Nephron (organoid): ENCODE measurements at regions not wholly inside any gene's neighbourhood (a gene's known extent, or its start where the extent isn't known, plus 50 kb on each side); places are given as distances from the start of the nearest gene placed in this dataset.
A peak's percentile ranks its signal among the peaks of the same experiment; 100 is the strongest.

Source experiments
- H3K27ac Mint-ChIP-seq, 3 experiments: 2 replicates each; pipeline ENCODE4 v1.8.0; 2020; ENCODE audit warnings: mixed read lengths in 3 of 3, mild to moderate bottlenecking in 2 of 3, moderate library complexity in 1 of 3
- H3K27me3 Mint-ChIP-seq: 2 replicates; pipeline ENCODE4 v1.8.0; 2021; ENCODE audit warnings: low read depth, mild to moderate bottlenecking, moderate library complexity, mixed read lengths
- H3K36me3 Mint-ChIP-seq: 2 replicates; pipeline ENCODE4 v1.8.0; 2020; ENCODE audit warnings: low read depth, mixed read lengths
- H3K4me1 Mint-ChIP-seq: 2 replicates; pipeline ENCODE4 v1.8.0; 2020; ENCODE audit warnings: mixed read lengths
- H3K4me3 Mint-ChIP-seq, 3 experiments: 2 replicates each; pipeline ENCODE4 v1.8.0; 2020; ENCODE audit warnings: mild to moderate bottlenecking in 3 of 3, mixed read lengths in 3 of 3, moderate library complexity in 2 of 3
- H3K9me3 Mint-ChIP-seq: 2 replicates; pipeline ENCODE4 v1.8.0; 2020; ENCODE audit warnings: mixed read lengths
- TF ChIP-seq, protein P1 (sequence below), 3 experiments: fragments of 200-600 bp; sonication (generic); IDR thresholded peaks; one replicate each; pipeline ENCODE4 v1.5.0; 2021; ENCODE audit warnings: antibody characterized with exemption in 3 of 3; ENCODE audit not compliant: unreplicated experiment in 3 of 3

DNA sequence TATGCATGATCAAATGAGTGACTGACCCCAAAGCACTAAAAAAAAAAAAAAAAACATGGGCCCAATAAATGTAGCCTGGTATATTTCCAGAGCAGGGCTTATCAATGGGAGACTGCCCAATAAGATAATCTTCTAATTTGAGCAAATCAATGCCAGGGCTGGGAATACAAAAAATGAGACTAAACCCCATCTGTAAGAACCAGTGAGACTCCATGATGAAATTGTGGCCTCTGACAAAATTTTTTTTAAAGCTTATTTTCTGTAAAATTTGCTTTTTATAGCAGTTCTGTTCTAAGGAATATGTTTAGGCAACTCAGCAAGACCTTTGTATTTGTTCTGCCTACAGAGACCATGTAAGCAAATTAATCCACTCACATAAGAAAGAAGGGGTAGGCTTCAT, 186.8 kb upstream of the CCDC150 start:
- Mint-ChIP-seq H3K9me3 (no peaks in the 10 kb centered on the region), H3K27me3 (no peaks in the 10 kb centered on the region), H3K4me3 (no peak overlapping the region), H3K36me3 (no peaks in the 10 kb centered on the region), H3K27ac (no peak overlapping the region), H3K4me1 (no peaks in the 10 kb centered on the region)
- TF ChIP-seq, protein P1, sequence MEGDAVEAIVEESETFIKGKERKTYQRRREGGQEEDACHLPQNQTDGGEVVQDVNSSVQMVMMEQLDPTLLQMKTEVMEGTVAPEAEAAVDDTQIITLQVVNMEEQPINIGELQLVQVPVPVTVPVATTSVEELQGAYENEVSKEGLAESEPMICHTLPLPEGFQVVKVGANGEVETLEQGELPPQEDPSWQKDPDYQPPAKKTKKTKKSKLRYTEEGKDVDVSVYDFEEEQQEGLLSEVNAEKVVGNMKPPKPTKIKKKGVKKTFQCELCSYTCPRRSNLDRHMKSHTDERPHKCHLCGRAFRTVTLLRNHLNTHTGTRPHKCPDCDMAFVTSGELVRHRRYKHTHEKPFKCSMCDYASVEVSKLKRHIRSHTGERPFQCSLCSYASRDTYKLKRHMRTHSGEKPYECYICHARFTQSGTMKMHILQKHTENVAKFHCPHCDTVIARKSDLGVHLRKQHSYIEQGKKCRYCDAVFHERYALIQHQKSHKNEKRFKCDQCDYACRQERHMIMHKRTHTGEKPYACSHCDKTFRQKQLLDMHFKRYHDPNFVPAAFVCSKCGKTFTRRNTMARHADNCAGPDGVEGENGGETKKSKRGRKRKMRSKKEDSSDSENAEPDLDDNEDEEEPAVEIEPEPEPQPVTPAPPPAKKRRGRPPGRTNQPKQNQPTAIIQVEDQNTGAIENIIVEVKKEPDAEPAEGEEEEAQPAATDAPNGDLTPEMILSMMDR (IDR thresholded peaks at IDR 0.05; ENCODE audit: unreplicated experiment in 3 of 3): no peak

DNA sequence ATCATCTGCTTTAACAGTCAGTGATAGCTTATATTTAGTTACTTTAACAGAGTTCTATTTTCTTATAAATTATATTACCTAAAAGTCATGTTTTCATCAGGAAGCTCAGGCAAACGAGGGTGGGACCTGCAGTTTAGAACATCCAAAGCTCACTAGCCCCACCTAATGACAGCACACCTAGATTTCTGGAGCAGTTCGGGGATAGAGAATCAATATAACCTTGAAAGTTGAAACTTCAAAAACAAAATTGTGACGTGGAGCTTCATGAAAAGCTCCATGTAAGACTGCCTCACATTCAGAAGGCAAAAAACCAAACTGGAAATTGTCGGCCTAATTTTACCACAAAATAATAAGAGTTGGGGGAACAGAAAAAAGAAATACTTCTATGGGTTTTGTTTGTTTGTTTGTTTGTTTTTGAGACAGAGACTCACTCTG, 185.9 kb upstream of the CCDC150 start:
- Mint-ChIP-seq H3K27me3 (no peaks in the 10 kb centered on the region), H3K36me3 (no peaks in the 10 kb centered on the region), H3K4me1 (no peaks in the 10 kb centered on the region), H3K4me3 (no peak overlapping the region), H3K9me3 (no peaks in the 10 kb centered on the region), H3K27ac (no peak overlapping the region)
- TF ChIP-seq, protein P1 (IDR thresholded peaks at IDR 0.05; ENCODE audit: unreplicated experiment in 3 of 3): peak in 2 of 3 experiments; percentile 40 to 48

DNA sequence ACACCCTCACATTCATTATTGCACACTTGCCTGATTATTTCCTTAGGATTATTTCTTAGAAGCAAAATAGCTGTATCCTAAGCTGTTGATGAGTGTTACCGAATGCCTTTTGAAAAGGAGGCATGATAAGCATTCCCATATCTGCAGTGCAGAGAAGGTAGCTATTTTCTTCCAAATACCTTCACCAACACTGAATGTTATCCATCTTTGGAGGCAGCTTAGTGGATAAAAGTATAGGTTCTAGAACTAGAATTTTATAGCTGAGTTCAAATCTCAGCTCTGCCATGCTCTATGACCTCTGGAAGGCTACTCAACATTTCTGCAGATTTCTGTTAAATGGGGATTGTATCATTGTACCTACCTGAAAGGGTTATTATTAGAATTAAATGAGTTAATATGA, 185.0 kb upstream of the CCDC150 start:
- no peak overlapping the region for H3K27ac Mint-ChIP-seq
- TF ChIP-seq, protein P1 (IDR thresholded peaks at IDR 0.05; ENCODE audit: unreplicated experiment in 3 of 3): no peak
- no peaks in the 10 kb centered on the region for H3K4me1 Mint-ChIP-seq
- no peak overlapping the region for H3K4me3 Mint-ChIP-seq
- no peaks in the 10 kb centered on the region for H3K36me3 Mint-ChIP-seq
- H3K27me3 Mint-ChIP-seq: no peaks in the 10 kb centered on the region
- no peaks in the 10 kb centered on the region for H3K9me3 Mint-ChIP-seq

DNA sequence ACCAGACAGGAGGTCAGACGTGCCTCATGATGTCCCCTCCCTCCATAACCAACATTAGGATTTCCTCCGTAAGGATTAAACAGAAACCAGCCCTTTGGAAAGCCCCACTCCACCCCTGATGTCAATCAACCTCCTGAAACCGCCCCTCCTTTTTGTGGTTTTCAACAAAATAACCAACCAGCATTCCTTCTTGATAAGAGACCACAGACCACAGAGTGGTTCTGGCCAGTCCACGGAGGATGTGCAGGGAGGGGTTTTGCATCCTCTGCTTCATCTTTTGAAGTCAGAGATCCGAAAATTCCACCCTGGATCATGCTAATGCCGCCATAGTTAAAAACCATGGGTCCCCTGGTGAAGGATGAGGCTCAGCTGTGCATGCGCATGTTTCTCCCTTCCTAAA, 180.0 kb upstream of the CCDC150 start:
- Mint-ChIP-seq H3K4me3 (no peak overlapping the region), H3K9me3 (no peaks in the 10 kb centered on the region), H3K36me3 (no peaks in the 10 kb centered on the region), H3K27me3 (no peaks in the 10 kb centered on the region), H3K4me1 (no peaks in the 10 kb centered on the region), H3K27ac (no peak overlapping the region)
- TF ChIP-seq, protein P1 (IDR thresholded peaks at IDR 0.05; ENCODE audit: unreplicated experiment in 3 of 3): no peak

DNA sequence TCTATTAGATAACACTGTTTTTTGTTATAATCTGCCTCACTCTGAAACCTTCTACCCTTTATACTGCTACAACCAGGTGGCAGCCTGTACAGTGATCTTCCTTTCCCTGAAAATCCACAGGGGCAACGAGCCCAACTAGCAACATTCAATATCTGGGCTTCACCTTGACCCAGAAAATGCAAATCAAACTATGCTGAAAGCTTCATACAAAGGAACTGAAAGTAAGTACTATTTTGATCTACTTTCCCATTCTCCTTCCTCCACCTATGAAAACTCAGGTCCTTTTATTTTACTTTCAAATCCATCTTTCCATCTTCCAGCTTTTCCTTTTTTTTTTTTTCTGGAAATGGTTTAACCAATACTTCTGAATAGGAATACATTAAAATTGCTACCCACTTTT, 175.8 kb upstream of the CCDC150 start:
- H3K27ac Mint-ChIP-seq: no peak overlapping the region
- H3K36me3 Mint-ChIP-seq: no peaks in the 10 kb centered on the region
- no peak overlapping the region for H3K4me3 Mint-ChIP-seq
- H3K27me3 Mint-ChIP-seq: no peaks in the 10 kb centered on the region
- no peaks in the 10 kb centered on the region for H3K9me3 Mint-ChIP-seq
- TF ChIP-seq, protein P1 (IDR thresholded peaks at IDR 0.05; ENCODE audit: unreplicated experiment in 3 of 3): no peak
- no peaks in the 10 kb centered on the region for H3K4me1 Mint-ChIP-seq

DNA sequence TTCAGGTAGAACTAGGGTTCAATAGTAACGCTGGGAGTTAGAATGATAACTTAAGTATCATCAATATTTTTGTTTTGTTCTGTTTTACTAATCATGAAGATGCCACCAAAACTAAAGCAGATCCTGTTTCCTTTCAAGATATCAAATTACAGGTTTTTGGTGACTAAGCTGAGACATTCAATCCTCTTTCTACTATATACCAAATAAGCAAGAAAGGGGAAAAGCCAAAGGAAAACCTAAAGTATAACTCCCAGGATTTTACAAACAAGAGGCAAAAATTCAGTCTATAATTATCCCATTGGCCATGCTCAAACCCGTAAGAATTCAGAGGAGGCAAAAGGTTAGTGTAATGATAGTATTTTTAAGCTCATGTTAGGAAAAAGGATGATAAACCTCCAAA, 175.2 kb upstream of the CCDC150 start:
- H3K36me3 Mint-ChIP-seq: no peaks in the 10 kb centered on the region
- no peaks in the 10 kb centered on the region for H3K27me3 Mint-ChIP-seq
- no peak overlapping the region for H3K27ac Mint-ChIP-seq
- H3K4me3 Mint-ChIP-seq: no peak overlapping the region
- no peaks in the 10 kb centered on the region for H3K4me1 Mint-ChIP-seq
- H3K9me3 Mint-ChIP-seq: no peaks in the 10 kb centered on the region
- TF ChIP-seq, protein P1 (IDR thresholded peaks at IDR 0.05; ENCODE audit: unreplicated experiment in 3 of 3): no peak
